ENCODE measurements at regions not wholly inside any gene's neighbourhood (a gene's known extent, or its start where the extent isn't known, plus 50 kb on each side); places are given as distances from the start of the nearest gene placed in this dataset.

GRCh38 chr22:22352371-22352999 is 107.9 kb downstream of the VPREB1 start:
- intact Hi-C loops (cut with DNase I): no loop called here
- H3K4me3 ChIP-seq: no peak overlapping the region
- no peak for DNase-seq (ENCODE audit: low spot score in 2 of 2)

GRCh38 chr22:22355096-22355834 is 110.7 kb downstream of the VPREB1 start:
- Histone ChIP-seq H3K4me1 (no peaks in the 10 kb centered on the region), H3K9me3 (no peaks in the 10 kb centered on the region), H3K4me3 (no peak overlapping the region), H3K27me3 (no peaks in the 10 kb centered on the region), H3K36me3 (no peaks in the 10 kb centered on the region), H3K27ac (no peak overlapping the region)
- DNase-seq (ENCODE audit: low spot score in 2 of 2): no peak
- TF ChIP-seq CTCF (IDR thresholded peaks at IDR 0.05): no peak
- intact Hi-C loops (cut with DNase I): no loop called here

More at GRCh38 chr22:22352371-22352999, 107.9 kb downstream of the VPREB1 start:
- Histone ChIP-seq H3K27ac (no peak overlapping the region), H3K4me1 (no peaks in the 10 kb centered on the region), H3K27me3 (no peaks in the 10 kb centered on the region), H3K9me3 (no peaks in the 10 kb centered on the region), H3K36me3 (no peaks in the 10 kb centered on the region)
- TF ChIP-seq CTCF (IDR thresholded peaks at IDR 0.05): no peak

- Histone ChIP-seq H3K4me1 (no peaks in the 10 kb centered on the region), H3K27ac (no peak overlapping the region), H3K36me3 (no peaks in the 10 kb centered on the region), H3K9me3 (no peaks in the 10 kb centered on the region), H3K27me3 (no peaks in the 10 kb centered on the region), H3K4me3 (no peak overlapping the region)
- no peak for DNase-seq (ENCODE audit: low spot score in 2 of 2)
- TF ChIP-seq CTCF (IDR thresholded peaks at IDR 0.05): peak in 2 of 3 experiments; percentile 14 to 35
- intact Hi-C loops (cut with DNase I): no loop called here
Measured at GRCh38 chr22:22357024-22357883, 112.7 kb downstream of the VPREB1 start.

- no peak for TF ChIP-seq CTCF (IDR thresholded peaks at IDR 0.05)
- no peaks in the 10 kb centered on the region for H3K9me3 ChIP-seq
- no peaks in the 10 kb centered on the region for H3K36me3 ChIP-seq
- no peak for DNase-seq (ENCODE audit: low spot score in 2 of 2)
- no peak overlapping the region for H3K27ac ChIP-seq
- intact Hi-C loops (cut with DNase I): no loop called here
- no peak overlapping the region for H3K4me3 ChIP-seq
- H3K4me1 ChIP-seq: no peaks in the 10 kb centered on the region
- H3K27me3 ChIP-seq: no peaks in the 10 kb centered on the region
Measured at GRCh38 chr22:22358152-22358551, 113.6 kb downstream of the VPREB1 start.

GRCh38 chr22:22358686-22359085 is 114.1 kb downstream of the VPREB1 start:
- DNase-seq (ENCODE audit: low spot score in 2 of 2): no peak
- Histone ChIP-seq H3K27me3 (no peaks in the 10 kb centered on the region), H3K4me1 (no peaks in the 10 kb centered on the region), H3K36me3 (no peaks in the 10 kb centered on the region), H3K4me3 (no peak overlapping the region), H3K9me3 (no peaks in the 10 kb centered on the region), H3K27ac (no peak overlapping the region)
- intact Hi-C loops (cut with DNase I): no loop called here
- no peak for TF ChIP-seq CTCF (IDR thresholded peaks at IDR 0.05)

Data from ascending aorta (tissue), 2 donors.